ENCODE measurements at regions not wholly inside any gene's neighbourhood (a gene's known extent, or its start where the extent isn't known, plus 50 kb on each side); places are given as distances from the start of the nearest gene placed in this dataset.
"Not testable (repeated sequence)": the region's sequence is repeated elsewhere in the genome, so short reads cannot be mapped to it uniquely, and the experiment has no call there.

DNA sequence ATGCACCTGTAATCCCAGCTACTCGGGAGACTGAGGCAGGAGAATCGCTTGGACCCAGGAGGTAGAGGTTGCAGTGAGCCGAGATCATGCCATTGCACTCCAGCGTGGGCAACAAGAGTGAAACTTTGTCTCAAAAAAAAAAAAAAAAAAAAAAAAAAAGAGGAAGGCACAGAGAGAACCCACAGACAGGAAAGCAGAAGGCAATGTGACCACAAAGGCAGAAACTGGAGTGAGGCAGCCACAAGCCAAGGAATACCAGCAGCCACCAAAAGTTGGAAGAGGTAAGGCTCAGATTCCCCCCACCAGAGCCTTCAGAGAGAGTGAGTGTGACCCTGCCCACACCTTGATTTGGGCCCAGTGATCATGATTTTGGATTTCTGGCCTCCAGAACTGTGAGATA is 54.7 kb upstream of the E2F3 start:
- DNase-seq, result not testable (repeated sequence)

DNA sequence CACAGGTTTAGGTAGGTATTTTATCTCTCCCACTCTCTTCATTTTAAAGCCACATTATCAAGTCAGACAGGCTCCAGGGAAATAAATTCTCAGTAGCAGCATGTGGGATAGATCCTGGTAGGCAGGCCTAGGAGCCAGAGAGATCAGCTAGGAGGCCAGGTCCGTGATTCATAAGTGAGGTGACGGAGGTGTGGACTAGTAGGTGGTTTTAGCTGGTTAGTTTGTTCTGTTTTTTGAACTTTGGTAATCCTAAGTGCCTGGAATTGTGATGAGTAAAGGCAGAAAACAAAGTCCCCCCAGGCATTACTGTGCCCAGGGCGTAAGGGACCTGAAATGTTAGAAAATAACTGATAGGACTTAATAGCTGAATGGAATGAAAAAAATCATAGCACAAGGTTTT is 53.6 kb upstream of the E2F3 start:
- no peak for DNase-seq

DNA sequence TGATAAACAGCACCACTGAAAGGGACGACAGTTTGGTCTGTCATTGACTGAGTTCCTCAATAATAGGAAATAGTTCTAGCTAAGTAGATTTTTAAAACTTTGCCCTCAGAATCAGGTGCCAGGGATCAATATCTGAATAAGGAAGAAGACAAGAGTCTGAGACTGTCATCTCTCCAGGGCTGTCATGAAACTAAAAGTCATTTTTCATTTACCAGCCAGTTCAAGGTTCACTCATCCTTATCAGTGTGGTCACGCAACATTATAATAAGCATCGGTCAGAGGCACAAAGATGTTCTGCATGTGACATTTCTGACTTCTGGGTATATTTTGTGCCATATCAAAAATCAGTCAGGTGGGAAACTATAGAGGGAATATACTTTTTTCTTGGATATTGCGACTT is 52.5 kb upstream of the E2F3 start:
- DNase-seq, result no peak

DNA sequence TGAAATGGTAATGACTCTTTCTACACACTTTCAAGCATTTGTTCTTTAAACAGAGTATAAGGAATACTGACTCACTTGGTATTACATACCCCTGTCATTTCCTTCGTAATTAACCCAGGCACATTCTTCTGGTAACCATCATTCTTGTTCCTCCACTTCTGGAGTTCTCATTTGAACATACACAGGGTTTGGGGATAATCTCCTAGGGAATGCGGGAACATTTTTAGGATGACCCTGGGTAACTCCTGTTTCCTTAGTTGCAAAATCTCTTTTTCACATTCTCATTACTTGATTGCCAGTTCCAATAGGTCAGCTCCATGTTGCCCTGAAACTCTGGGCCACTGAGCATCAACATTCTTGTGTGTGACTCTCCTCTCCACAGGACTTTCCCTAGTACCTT is 51.5 kb upstream of the E2F3 start:
- no peak for DNase-seq

DNA sequence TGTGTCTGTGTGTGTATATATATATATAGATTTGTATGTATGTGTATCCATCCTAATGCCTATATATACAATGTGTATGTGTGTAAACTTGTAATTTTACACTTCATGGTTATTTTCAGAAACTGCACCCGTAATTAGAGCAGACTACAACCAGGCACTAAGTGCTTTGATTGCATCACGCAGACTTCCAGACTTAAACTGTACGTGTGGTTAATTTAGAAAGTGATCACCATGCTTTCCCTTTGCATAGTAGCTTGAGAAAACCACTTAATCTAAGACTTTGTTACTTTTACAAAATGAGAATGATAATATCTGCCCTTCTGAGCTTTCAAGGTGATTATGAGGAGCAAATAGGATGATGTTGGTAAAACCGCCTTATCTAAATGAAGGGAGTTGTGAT is 50.1 kb upstream of the E2F3 start:
- DNase-seq, result no peak

Data from hematopoietic multipotent progenitor cell treated with erythropoietin and hydrocortisone succinate and interleukin-3 and kit ligand, for 6 days (in vitro differentiated cells).